ENCODE measurements at regions not wholly inside any gene's neighbourhood (a gene's known extent, or its start where the extent isn't known, plus 50 kb on each side); places are given as distances from the start of the nearest gene placed in this dataset.

DNA sequence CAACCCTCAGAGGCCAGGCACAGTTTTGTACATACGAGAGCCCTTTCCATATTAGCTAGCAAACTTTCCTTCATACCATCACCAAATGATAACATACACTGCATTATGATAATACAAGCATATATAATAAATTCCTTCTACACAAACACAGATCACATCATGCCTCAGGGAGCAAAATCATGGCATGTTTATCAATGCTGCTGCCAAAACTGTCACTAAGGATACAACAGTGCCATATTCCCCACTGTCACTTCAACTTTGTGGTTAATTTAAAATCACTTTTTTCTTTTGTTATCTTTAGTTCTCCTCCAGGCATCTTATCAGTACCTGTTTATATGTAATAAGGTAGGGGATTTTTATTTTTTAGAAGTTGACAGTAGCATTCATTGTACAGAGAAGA lies 196.3 kb downstream of the EPM2A start:
- no peaks in the 10 kb centered on the region for H3K9me3 ChIP-seq (ENCODE audit: insufficient read depth, low read depth, low read length)
- no peak overlapping the region for H3K9ac ChIP-seq (ENCODE audit: low read depth, low read length)
- no peaks in the 10 kb centered on the region for H3K4me1 ChIP-seq (ENCODE audit: insufficient read depth, low read length)

GRCh38 chr6:145539831-145540230 lies 195.5 kb downstream of the EPM2A start:
- Histone ChIP-seq H3K27me3 (ENCODE audit: insufficient read depth, low read length) (peaks cover 12% of the 10 kb centered on the region), H3K36me3 (ENCODE audit: insufficient read depth, low read depth, low read length) (no peaks in the 10 kb centered on the region), H3K9ac (ENCODE audit: low read depth, low read length) (no peak overlapping the region), H3K4me3 (ENCODE audit: low read length) (no peak overlapping the region), H3K9me3 (ENCODE audit: insufficient read depth, low read depth, low read length) (no peaks in the 10 kb centered on the region), H3K27ac (ENCODE audit: low read length) (no peak overlapping the region), H3K4me1 (ENCODE audit: insufficient read depth, low read length) (no peaks in the 10 kb centered on the region)

More for the DNA sequence above, 196.3 kb downstream of the EPM2A start:
- no peaks in the 10 kb centered on the region for H3K36me3 ChIP-seq (ENCODE audit: insufficient read depth, low read depth, low read length)
- H3K27ac ChIP-seq (ENCODE audit: low read length) = no peak overlapping the region
- no peak overlapping the region for H3K4me3 ChIP-seq (ENCODE audit: low read length)
- peaks cover 20% of the 10 kb centered on the region for H3K27me3 ChIP-seq (ENCODE audit: insufficient read depth, low read length)

GRCh38 chr6:145540741-145541140 lies 194.6 kb downstream of the EPM2A start:
- H3K9me3 ChIP-seq (ENCODE audit: insufficient read depth, low read depth, low read length) = no peaks in the 10 kb centered on the region
- no peaks in the 10 kb centered on the region for H3K36me3 ChIP-seq (ENCODE audit: insufficient read depth, low read depth, low read length)

GRCh38 chr6:145544041-145544440 lies 191.3 kb downstream of the EPM2A start:
- Histone ChIP-seq H3K36me3 (ENCODE audit: insufficient read depth, low read depth, low read length) (no peaks in the 10 kb centered on the region), H3K4me3 (ENCODE audit: low read length) (no peak overlapping the region), H3K9me3 (ENCODE audit: insufficient read depth, low read depth, low read length) (no peaks in the 10 kb centered on the region), H3K4me1 (ENCODE audit: insufficient read depth, low read length) (no peaks in the 10 kb centered on the region), H3K27me3 (ENCODE audit: insufficient read depth, low read length) (no peaks in the 10 kb centered on the region), H3K27ac (ENCODE audit: low read length) (no peak overlapping the region), H3K9ac (ENCODE audit: low read depth, low read length) (no peak overlapping the region)

More at GRCh38 chr6:145540741-145541140, 194.6 kb downstream of the EPM2A start:
- Histone ChIP-seq H3K4me1 (ENCODE audit: insufficient read depth, low read length) (no peaks in the 10 kb centered on the region), H3K27me3 (ENCODE audit: insufficient read depth, low read length) (peaks cover 3% of the 10 kb centered on the region; the same call in 1 of the 2 replicates), H3K27ac (ENCODE audit: low read length) (no peak overlapping the region), H3K9ac (ENCODE audit: low read depth, low read length) (no peak overlapping the region), H3K4me3 (ENCODE audit: low read length) (no peak overlapping the region)

DNA sequence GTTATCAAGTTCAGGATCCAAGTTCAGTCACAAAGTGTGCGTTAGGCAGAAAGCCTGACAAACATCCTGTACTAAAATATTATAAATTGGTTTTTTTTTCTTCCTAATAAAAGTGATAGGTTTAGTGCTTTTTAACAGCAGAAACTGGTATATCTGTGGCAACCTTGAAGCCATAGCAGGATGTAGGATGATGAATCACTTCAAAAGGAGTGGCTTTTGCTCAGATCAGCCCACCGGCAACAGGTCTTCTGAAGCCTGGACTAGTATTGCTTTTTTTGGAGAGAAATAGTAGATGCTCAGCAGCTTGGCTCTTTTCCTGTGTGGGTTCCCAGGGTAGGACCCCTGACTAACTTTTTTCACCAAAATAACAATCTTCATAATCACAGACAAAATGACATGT lies 190.8 kb downstream of the EPM2A start:
- Histone ChIP-seq H3K27me3 (ENCODE audit: insufficient read depth, low read length) (no peaks in the 10 kb centered on the region), H3K36me3 (ENCODE audit: insufficient read depth, low read depth, low read length) (no peaks in the 10 kb centered on the region), H3K9me3 (ENCODE audit: insufficient read depth, low read depth, low read length) (no peaks in the 10 kb centered on the region), H3K27ac (ENCODE audit: low read length) (no peak overlapping the region), H3K9ac (ENCODE audit: low read depth, low read length) (no peak overlapping the region), H3K4me3 (ENCODE audit: low read length) (no peak overlapping the region), H3K4me1 (ENCODE audit: insufficient read depth, low read length) (no peaks in the 10 kb centered on the region)

- Histone ChIP-seq H3K27ac (ENCODE audit: low read length) (no peak overlapping the region), H3K9me3 (ENCODE audit: insufficient read depth, low read depth, low read length) (no peaks in the 10 kb centered on the region), H3K4me3 (ENCODE audit: low read length) (no peak overlapping the region), H3K9ac (ENCODE audit: low read depth, low read length) (no peak overlapping the region), H3K36me3 (ENCODE audit: insufficient read depth, low read depth, low read length) (no peaks in the 10 kb centered on the region), H3K27me3 (ENCODE audit: insufficient read depth, low read length) (no peaks in the 10 kb centered on the region), H3K4me1 (ENCODE audit: insufficient read depth, low read length) (no peaks in the 10 kb centered on the region)
Measured at GRCh38 chr6:145546265-145546664, 189.1 kb downstream of the EPM2A start.

DNA sequence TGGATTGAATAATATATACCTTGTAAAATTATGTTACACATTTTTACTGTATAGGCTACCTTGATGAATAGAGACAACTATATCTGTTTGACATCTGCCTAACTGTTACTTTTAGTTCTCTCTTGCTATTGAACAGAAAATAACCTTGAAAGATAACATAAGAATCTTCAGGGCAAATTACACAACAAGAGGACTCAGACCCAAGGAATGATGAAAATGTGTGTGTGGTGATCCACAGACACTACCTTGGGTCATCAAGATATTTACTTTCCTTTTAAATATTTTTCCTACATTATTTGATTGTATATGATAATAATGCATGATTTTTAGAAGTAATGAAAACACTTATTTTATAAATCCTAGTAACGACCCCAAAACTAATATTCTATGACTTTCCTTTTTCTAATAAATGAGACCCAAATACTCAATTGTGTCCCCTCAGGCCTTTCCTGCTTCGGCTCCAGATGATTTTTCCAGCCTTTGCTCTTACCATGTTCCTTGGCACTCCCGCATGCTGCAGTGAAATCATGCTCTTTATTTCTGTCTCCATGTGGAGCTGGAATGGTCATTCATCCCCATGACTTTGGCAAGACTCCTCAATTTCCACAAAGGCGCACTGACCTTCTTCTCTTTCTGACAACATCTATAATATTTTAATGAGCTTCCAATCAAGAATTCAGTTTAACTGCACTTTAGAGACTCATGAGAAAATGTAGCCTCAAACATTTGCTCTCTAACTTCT lies 187.6 kb downstream of the EPM2A start:
- Histone ChIP-seq H3K9me3 (ENCODE audit: insufficient read depth, low read depth, low read length) (no peaks in the 10 kb centered on the region), H3K4me1 (ENCODE audit: insufficient read depth, low read length) (no peaks in the 10 kb centered on the region), H3K36me3 (ENCODE audit: insufficient read depth, low read depth, low read length) (no peaks in the 10 kb centered on the region), H3K4me3 (ENCODE audit: low read length) (no peak overlapping the region), H3K27me3 (ENCODE audit: insufficient read depth, low read length) (no peaks in the 10 kb centered on the region), H3K9ac (ENCODE audit: low read depth, low read length) (no peak overlapping the region), H3K27ac (ENCODE audit: low read length) (no peak overlapping the region)

DNA sequence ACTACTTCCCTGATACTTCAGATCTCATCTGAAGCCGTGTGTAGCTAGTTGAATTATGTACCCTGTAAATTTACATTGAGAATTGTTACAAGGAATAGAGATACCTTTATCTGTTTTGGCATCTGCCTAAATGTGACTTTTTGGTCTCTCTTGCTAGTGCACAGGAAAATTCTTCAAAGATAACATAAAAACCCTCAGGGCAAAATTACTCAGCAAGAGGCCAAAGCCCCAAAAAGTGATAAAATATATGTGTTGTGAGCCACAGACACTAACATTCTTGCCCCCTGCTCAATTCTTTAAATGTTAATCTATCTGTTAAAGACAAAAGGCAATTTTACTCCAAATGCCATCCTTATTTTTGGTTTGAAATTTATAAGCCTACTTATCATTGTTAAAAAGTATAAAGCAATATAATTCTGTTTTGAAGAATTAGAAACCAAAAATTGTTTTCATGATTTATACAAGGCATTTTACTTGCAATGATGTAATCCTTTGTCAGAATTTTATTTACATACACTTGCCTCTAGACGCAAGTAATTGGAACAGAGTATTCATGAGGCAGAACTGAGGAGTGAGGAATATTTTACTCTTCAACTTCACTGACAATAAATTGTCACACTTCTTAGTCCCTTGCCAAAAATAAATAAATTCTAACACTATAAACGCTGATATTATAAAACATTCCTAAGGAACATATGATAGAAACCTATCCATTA lies 186.2 kb downstream of the EPM2A start:
- no peak overlapping the region for H3K9ac ChIP-seq (ENCODE audit: low read depth, low read length)
- no peak overlapping the region for H3K27ac ChIP-seq (ENCODE audit: low read length)
- H3K4me3 ChIP-seq (ENCODE audit: low read length) = no peak overlapping the region

DNA sequence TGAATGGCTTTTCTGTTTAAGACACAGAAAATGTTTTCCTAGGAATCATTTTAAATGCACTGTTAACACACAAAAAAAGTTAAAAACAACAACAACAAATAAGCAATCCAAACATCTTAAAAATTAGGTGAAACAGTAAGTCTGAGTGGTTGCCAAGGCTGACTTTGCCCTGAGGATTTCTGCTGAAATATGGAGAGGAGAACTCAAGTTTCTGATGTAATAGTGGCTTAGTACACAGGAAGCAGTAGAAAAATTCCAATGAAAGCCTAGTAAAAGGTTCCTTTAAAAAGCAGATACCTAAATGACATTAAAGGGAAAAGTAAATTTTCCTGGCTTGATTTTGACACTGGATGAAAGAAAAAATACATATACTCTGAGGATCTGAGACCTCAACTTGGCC lies 184.2 kb downstream of the EPM2A start:
- Histone ChIP-seq H3K27ac (ENCODE audit: low read length) (no peak overlapping the region), H3K9me3 (ENCODE audit: insufficient read depth, low read depth, low read length) (no peaks in the 10 kb centered on the region), H3K9ac (ENCODE audit: low read depth, low read length) (no peak overlapping the region), H3K36me3 (ENCODE audit: insufficient read depth, low read depth, low read length) (no peaks in the 10 kb centered on the region), H3K27me3 (ENCODE audit: insufficient read depth, low read length) (no peaks in the 10 kb centered on the region), H3K4me1 (ENCODE audit: insufficient read depth, low read length) (no peaks in the 10 kb centered on the region), H3K4me3 (ENCODE audit: low read length) (no peak overlapping the region)

More for the DNA sequence above, 186.2 kb downstream of the EPM2A start:
- no peaks in the 10 kb centered on the region for H3K9me3 ChIP-seq (ENCODE audit: insufficient read depth, low read depth, low read length)
- H3K36me3 ChIP-seq (ENCODE audit: insufficient read depth, low read depth, low read length) = no peaks in the 10 kb centered on the region
- H3K4me1 ChIP-seq (ENCODE audit: insufficient read depth, low read length) = no peaks in the 10 kb centered on the region
- no peaks in the 10 kb centered on the region for H3K27me3 ChIP-seq (ENCODE audit: insufficient read depth, low read length)

DNA sequence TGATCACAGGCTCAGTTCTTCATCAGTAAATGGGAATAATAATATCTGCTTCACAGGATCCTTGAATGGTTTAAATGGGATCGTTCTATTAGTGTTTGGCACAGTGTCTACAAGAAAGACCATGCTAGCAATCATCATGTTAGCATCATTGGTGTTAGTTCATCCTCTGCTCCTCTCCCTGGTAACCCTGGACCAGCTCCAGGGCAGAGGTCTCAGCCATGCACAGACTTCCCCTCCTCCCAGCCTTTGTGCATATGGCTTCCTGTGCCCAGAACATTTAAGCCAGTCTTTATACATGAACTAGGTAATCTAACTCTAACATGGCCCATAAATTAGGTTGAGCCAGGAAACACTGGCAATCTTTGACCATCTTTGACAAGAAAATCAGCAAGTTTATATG lies 180.2 kb downstream of the EPM2A start:
- H3K27me3 ChIP-seq (ENCODE audit: insufficient read depth, low read length) = no peaks in the 10 kb centered on the region

GRCh38 chr6:145557474-145557873 lies 177.8 kb downstream of the EPM2A start:
- Histone ChIP-seq H3K9me3 (ENCODE audit: insufficient read depth, low read depth, low read length) (no peaks in the 10 kb centered on the region), H3K4me1 (ENCODE audit: insufficient read depth, low read length) (no peaks in the 10 kb centered on the region), H3K36me3 (ENCODE audit: insufficient read depth, low read depth, low read length) (no peaks in the 10 kb centered on the region), H3K4me3 (ENCODE audit: low read length) (no peak overlapping the region), H3K27ac (ENCODE audit: low read length) (no peak overlapping the region), H3K9ac (ENCODE audit: low read depth, low read length) (no peak overlapping the region), H3K27me3 (ENCODE audit: insufficient read depth, low read length) (no peaks in the 10 kb centered on the region)

More for the DNA sequence above, 180.2 kb downstream of the EPM2A start:
- Histone ChIP-seq H3K9me3 (ENCODE audit: insufficient read depth, low read depth, low read length) (no peaks in the 10 kb centered on the region), H3K36me3 (ENCODE audit: insufficient read depth, low read depth, low read length) (no peaks in the 10 kb centered on the region), H3K4me3 (ENCODE audit: low read length) (no peak overlapping the region), H3K4me1 (ENCODE audit: insufficient read depth, low read length) (no peaks in the 10 kb centered on the region), H3K9ac (ENCODE audit: low read depth, low read length) (no peak overlapping the region), H3K27ac (ENCODE audit: low read length) (no peak overlapping the region)

GRCh38 chr6:145559836-145560235 lies 175.5 kb downstream of the EPM2A start:
- Histone ChIP-seq H3K9ac (ENCODE audit: low read depth, low read length) (no peak overlapping the region), H3K36me3 (ENCODE audit: insufficient read depth, low read depth, low read length) (no peaks in the 10 kb centered on the region), H3K27me3 (ENCODE audit: insufficient read depth, low read length) (no peaks in the 10 kb centered on the region), H3K9me3 (ENCODE audit: insufficient read depth, low read depth, low read length) (no peaks in the 10 kb centered on the region), H3K4me1 (ENCODE audit: insufficient read depth, low read length) (no peaks in the 10 kb centered on the region), H3K27ac (ENCODE audit: low read length) (no peak overlapping the region), H3K4me3 (ENCODE audit: low read length) (no peak overlapping the region)

All from iPS-20b (cell line).